ENCODE measurements at regions not wholly inside any gene's neighbourhood (a gene's known extent, or its start where the extent isn't known, plus 50 kb on each side); places are given as distances from the start of the nearest gene placed in this dataset.

DNA sequence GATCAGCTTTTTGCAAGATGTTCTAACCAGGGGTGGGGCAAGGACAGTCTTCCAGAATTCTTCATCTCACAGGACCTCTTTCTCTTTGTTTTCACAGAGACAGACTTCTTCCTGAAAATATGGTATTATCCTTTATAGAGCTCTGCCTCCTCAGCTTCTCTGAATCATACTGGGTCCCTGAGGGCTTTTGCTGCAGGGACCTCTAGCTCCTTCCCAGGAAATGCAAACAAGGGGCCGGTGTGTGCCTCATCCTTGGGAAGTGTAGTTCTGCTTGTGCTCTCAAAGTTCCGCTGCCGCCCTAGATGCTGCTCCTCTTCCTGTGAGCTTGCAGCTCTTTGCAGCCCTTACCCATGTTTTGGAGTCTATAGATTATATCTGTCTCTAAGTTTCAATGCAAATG is 99.5 kb upstream of the NPAS2 start:
- H2AFZ ChIP-seq (ENCODE audit: control insufficient read depth, low read depth, low read length), result no peak overlapping the region
- ChIA-PET POLR2A (no interaction called here), CTCF (no interaction called here), SMC1A (ENCODE audit: uncharacterized antibody, unreplicated experiment) (no interaction called here), RAD21 (ENCODE audit: unreplicated experiment) (no interaction called here)
- intact Hi-C loops (cut with micrococcal nuclease; ENCODE audit: unreplicated experiment), result no loop called here
- H3K4me3 ChIP-seq, result no peak overlapping the region
- no peaks in the 10 kb centered on the region for H4K20me1 ChIP-seq (ENCODE audit: control insufficient read depth, insufficient read depth)
- no peak overlapping the region for H3K4me2 ChIP-seq (ENCODE audit: control insufficient read depth, insufficient read depth)
- DNase-seq (ENCODE audit: low read depth, low spot score) (no peak), FAIRE-seq (no peak), ATAC-seq (no peak)
- no TSS peak for BruUV-seq (replicated peaks)
- WGBS (ENCODE audit: insufficient coverage, insufficient replicate concordance, low lambda C conversion rate, missing lambda C conversion rate), result 67% methylated on average over 3 of the region's 3 CpGs
- H3K36me3 ChIP-seq (ENCODE audit: control insufficient read depth in 2 of 2, insufficient read depth in 2 of 2, low read length in 1 of 2), result no peaks in the 10 kb centered on the region; a peak in 1 of 4 replicates
- H3K9me3 ChIP-seq (replicated peaks; ENCODE audit: control insufficient read depth, insufficient read depth, low read length), result no peaks in the 10 kb centered on the region
- no peaks in the 10 kb centered on the region for H3K79me2 ChIP-seq (ENCODE audit: control insufficient read depth, insufficient read depth, low read length)
- H3K27ac ChIP-seq (ENCODE audit: control insufficient read depth, insufficient read depth), result no peak overlapping the region
- no peaks in the 10 kb centered on the region for H3K4me1 ChIP-seq (ENCODE audit: control insufficient read depth, insufficient read depth, low read length)
- in situ Hi-C loops (cut with MboI), result no loop called here
- TF ChIP-seq ATF7 (IDR thresholded peaks at IDR 0.05; ENCODE audit: low read depth) (no peak), TARDBP (IDR thresholded peaks at IDR 0.05; ENCODE audit: borderline replicate concordance) (no peak)
- TF ChIP-seq, protein P1, sequence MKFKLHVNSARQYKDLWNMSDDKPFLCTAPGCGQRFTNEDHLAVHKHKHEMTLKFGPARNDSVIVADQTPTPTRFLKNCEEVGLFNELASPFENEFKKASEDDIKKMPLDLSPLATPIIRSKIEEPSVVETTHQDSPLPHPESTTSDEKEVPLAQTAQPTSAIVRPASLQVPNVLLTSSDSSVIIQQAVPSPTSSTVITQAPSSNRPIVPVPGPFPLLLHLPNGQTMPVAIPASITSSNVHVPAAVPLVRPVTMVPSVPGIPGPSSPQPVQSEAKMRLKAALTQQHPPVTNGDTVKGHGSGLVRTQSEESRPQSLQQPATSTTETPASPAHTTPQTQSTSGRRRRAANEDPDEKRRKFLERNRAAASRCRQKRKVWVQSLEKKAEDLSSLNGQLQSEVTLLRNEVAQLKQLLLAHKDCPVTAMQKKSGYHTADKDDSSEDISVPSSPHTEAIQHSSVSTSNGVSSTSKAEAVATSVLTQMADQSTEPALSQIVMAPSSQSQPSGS (IDR thresholded peaks at IDR 0.05; ENCODE audit: low read length), result no peak
- no peak overlapping the region for H3K9ac ChIP-seq (ENCODE audit: control insufficient read depth, insufficient read depth, low read length)
- no peaks in the 10 kb centered on the region; a peak in 1 of 4 replicates for H3K27me3 ChIP-seq (replicated peaks in 1 of 2; ENCODE audit: control insufficient read depth in 2 of 2, insufficient read depth in 2 of 2, low read length in 1 of 2)

DNA sequence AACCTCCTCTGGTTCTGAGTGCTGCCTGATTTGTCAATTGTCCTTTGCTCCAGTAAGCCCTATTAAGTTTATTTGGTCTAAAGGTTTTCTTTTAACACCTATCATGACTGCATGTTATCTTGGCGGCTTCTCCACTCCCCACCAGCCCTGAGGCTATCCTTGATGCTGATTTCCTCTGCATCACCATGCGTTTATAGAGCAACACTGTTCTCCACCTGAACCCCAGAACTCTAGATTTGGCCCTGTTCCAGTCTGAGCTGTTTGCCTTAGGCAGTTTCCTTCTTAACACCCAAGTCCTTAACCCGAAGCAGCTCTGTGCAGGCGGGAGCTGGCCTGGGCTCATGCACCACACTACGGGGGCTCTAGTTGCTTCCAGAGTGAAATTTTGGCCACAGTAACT is 98.2 kb upstream of the NPAS2 start:
- Histone ChIP-seq H3K79me2 (ENCODE audit: control insufficient read depth, insufficient read depth, low read length) (no peaks in the 10 kb centered on the region), H4K20me1 (ENCODE audit: control insufficient read depth, insufficient read depth) (no peaks in the 10 kb centered on the region), H3K27ac (ENCODE audit: control insufficient read depth, insufficient read depth) (no peak overlapping the region), H3K4me2 (ENCODE audit: control insufficient read depth, insufficient read depth) (no peak overlapping the region), H3K36me3 (ENCODE audit: control insufficient read depth in 2 of 2, insufficient read depth in 2 of 2, low read length in 1 of 2) (no peaks in the 10 kb centered on the region; a peak in 1 of 4 replicates), H3K27me3 (replicated peaks in 1 of 2; ENCODE audit: control insufficient read depth in 2 of 2, insufficient read depth in 2 of 2, low read length in 1 of 2) (no peaks in the 10 kb centered on the region; a peak in 1 of 4 replicates), H3K9me3 (replicated peaks; ENCODE audit: control insufficient read depth, insufficient read depth, low read length) (no peaks in the 10 kb centered on the region), H3K9ac (ENCODE audit: control insufficient read depth, insufficient read depth, low read length) (no peak overlapping the region), H3K4me1 (ENCODE audit: control insufficient read depth, insufficient read depth, low read length) (no peaks in the 10 kb centered on the region), H2AFZ (ENCODE audit: control insufficient read depth, low read depth, low read length) (no peak overlapping the region), H3K4me3 (no peak overlapping the region)
- ChIA-PET SMC1A (ENCODE audit: uncharacterized antibody, unreplicated experiment) (no interaction called here), POLR2A (no interaction called here), RAD21 (ENCODE audit: unreplicated experiment) (no interaction called here), CTCF (no interaction called here)
- no peak for DNase-seq (ENCODE audit: low read depth, low spot score)
- in situ Hi-C loops (cut with MboI) (no loop called here), intact Hi-C loops (cut with micrococcal nuclease; ENCODE audit: unreplicated experiment) (no loop called here)
- no TSS peak for BruUV-seq (replicated peaks)
- WGBS (ENCODE audit: insufficient coverage, insufficient replicate concordance, low lambda C conversion rate, missing lambda C conversion rate), result 6% methylated on average over 5 of the region's 5 CpGs
- no peak for FAIRE-seq
- ATAC-seq, result no peak
- TF ChIP-seq SIX5 (IDR thresholded peaks at IDR 0.05; ENCODE audit: low read depth, low read length, severe bottlenecking), result no peak
- no peak for TF ChIP-seq PAX5 (IDR thresholded peaks at IDR 0.05; ENCODE audit: borderline replicate concordance, low read depth, low read length)
- no peak for TF ChIP-seq EP300 (IDR thresholded peaks at IDR 0.05; ENCODE audit: borderline replicate concordance in 1 of 2, control insufficient read depth in 1 of 2, low read depth in 2 of 2, low read length in 2 of 2)
- no peak for TF ChIP-seq FOXM1 (IDR thresholded peaks at IDR 0.05; ENCODE audit: low read depth, low read length)
- TF ChIP-seq, protein P2, sequence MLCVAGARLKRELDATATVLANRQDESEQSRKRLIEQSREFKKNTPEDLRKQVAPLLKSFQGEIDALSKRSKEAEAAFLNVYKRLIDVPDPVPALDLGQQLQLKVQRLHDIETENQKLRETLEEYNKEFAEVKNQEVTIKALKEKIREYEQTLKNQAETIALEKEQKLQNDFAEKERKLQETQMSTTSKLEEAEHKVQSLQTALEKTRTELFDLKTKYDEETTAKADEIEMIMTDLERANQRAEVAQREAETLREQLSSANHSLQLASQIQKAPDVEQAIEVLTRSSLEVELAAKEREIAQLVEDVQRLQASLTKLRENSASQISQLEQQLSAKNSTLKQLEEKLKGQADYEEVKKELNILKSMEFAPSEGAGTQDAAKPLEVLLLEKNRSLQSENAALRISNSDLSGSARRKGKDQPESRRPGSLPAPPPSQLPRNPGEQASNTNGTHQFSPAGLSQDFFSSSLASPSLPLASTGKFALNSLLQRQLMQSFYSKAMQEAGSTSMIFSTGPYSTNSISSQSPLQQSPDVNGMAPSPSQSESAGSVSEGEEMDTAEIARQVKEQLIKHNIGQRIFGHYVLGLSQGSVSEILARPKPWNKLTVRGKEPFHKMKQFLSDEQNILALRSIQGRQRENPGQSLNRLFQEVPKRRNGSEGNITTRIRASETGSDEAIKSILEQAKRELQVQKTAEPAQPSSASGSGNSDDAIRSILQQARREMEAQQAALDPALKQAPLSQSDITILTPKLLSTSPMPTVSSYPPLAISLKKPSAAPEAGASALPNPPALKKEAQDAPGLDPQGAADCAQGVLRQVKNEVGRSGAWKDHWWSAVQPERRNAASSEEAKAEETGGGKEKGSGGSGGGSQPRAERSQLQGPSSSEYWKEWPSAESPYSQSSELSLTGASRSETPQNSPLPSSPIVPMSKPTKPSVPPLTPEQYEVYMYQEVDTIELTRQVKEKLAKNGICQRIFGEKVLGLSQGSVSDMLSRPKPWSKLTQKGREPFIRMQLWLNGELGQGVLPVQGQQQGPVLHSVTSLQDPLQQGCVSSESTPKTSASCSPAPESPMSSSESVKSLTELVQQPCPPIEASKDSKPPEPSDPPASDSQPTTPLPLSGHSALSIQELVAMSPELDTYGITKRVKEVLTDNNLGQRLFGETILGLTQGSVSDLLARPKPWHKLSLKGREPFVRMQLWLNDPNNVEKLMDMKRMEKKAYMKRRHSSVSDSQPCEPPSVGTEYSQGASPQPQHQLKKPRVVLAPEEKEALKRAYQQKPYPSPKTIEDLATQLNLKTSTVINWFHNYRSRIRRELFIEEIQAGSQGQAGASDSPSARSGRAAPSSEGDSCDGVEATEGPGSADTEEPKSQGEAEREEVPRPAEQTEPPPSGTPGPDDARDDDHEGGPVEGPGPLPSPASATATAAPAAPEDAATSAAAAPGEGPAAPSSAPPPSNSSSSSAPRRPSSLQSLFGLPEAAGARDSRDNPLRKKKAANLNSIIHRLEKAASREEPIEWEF (IDR thresholded peaks at IDR 0.05; ENCODE audit: insufficient replicate concordance, low read depth, low read length), result no peak
- TF ChIP-seq, protein P3, sequence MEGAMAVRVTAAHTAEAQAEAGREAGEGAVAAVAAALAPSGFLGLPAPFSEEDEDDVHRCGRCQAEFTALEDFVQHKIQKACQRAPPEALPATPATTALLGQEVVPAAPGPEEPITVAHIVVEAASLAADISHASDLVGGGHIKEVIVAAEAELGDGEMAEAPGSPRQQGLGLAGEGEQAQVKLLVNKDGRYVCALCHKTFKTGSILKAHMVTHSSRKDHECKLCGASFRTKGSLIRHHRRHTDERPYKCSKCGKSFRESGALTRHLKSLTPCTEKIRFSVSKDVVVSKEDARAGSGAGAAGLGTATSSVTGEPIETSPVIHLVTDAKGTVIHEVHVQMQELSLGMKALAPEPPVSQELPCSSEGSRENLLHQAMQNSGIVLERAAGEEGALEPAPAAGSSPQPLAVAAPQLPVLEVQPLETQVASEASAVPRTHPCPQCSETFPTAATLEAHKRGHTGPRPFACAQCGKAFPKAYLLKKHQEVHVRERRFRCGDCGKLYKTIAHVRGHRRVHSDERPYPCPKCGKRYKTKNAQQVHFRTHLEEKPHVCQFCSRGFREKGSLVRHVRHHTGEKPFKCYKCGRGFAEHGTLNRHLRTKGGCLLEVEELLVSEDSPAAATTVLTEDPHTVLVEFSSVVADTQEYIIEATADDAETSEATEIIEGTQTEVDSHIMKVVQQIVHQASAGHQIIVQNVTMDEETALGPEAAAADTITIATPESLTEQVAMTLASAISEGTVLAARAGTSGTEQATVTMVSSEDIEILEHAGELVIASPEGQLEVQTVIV (IDR thresholded peaks at IDR 0.05; ENCODE audit: borderline replicate concordance, partially characterized antibody), result no peak

All from GM12878 (cell line).